HepG2 (cell line): ENCODE measurements at regions not wholly inside any gene's neighbourhood (a gene's known extent, or its start where the extent isn't known, plus 50 kb on each side); places are given as distances from the start of the nearest gene placed in this dataset.

Experiments used
- ATAC-seq: fragments of 200-7000 bp; cut with Tn5 transposase; 3 replicates; pipeline ENCODE4 v1.9.1; 2020; ENCODE audit warnings: mild to moderate bottlenecking, moderate library complexity
- BruUV-seq: library from RNA; stranded (reverse); fragments of 400-500 nt; replicated peaks from 2 replicates; lab custom pipeline; 2021; lab: Mats Ljungman, UMichigan
- CTCF ChIA-PET: fragments of 300-600 bp; formaldehyde crosslinking; extraction: SDS; loops from one replicate; lab custom pipeline; 2021; ENCODE audit warnings: low total read pairs, inconsistent platforms, low intra/inter-chr PET ratio; lab: Yijun Ruan, JAX
- POLR2A ChIA-PET: fragments of 350-600 bp; sonication (Branson Sonifier 250); formaldehyde crosslinking; loops from one replicate; lab custom pipeline; 2020; ENCODE audit warnings: antibody characterized with exemption, inconsistent platforms; lab: Yijun Ruan, JAX
- DNase-seq: peaks from one replicate; pipeline ENCODE4 v3.0.0-alpha.2; 2015; ENCODE audit warnings: low spot score
- FAIRE-seq: peaks from 3 replicates; lab custom pipeline; 2011; peaks lifted over from hg19 to GRCh38; lab: Jason Lieb, UNC
- H2AFZ ChIP-seq: one replicate; pipeline ENCODE4 v1.6.1; 2011; ENCODE audit warnings: low read length, inconsistent platforms
- H3K27ac ChIP-seq: fragments of 300-600 bp; 3 replicates; pipeline ENCODE4 v1.8.0; 2011; ENCODE audit warnings: mixed run types, mild to moderate bottlenecking, mixed read lengths, low read length, inconsistent platforms; ENCODE audit not compliant: insufficient read depth; ENCODE audit errors: extremely low read length
- H3K27me3 ChIP-seq, 2 experiments: fragments of 200-600 bp in 1 of 2; 2 replicates in 1 of 2; 3 replicates in 1 of 2; pipeline versions ENCODE4 v1.6.0 to v1.8.0; 2011; ENCODE audit warnings: low read length in 2 of 2, mild to moderate bottlenecking in 2 of 2, moderate library complexity in 2 of 2, inconsistent platforms in 1 of 2; ENCODE audit not compliant: insufficient read depth in 2 of 2, control insufficient read depth in 1 of 2
- H3K36me3 ChIP-seq, 2 experiments: fragments of 200-600 bp in 1 of 2; replicated peaks in 1 of 2; 2 replicates in 1 of 2; 3 replicates in 1 of 2; pipeline versions ENCODE4 v1.5.1 to v1.8.0; 2011; ENCODE audit warnings: low read length in 2 of 2, inconsistent platforms in 1 of 2; ENCODE audit not compliant: insufficient read depth in 2 of 2, control insufficient read depth in 1 of 2
- H3K4me1 ChIP-seq: 2 replicates; pipeline ENCODE4 v1.5.1; 2012; ENCODE audit warnings: low read length, inconsistent platforms; ENCODE audit not compliant: insufficient read depth
- H3K4me2 ChIP-seq: 2 replicates; pipeline ENCODE4 v1.6.0; 2011; ENCODE audit warnings: low read depth, low read length, inconsistent platforms
- H3K4me3 ChIP-seq, 3 experiments: fragments of 200-600 bp in 1 of 3; sonication (generic), shearing (Covaris generic) in 1 of 3; replicated peaks in 1 of 3; 2 replicates each; pipeline ENCODE4 v1.5.1; 2011 to 2016; ENCODE audit warnings: low read length in 3 of 3, inconsistent platforms in 2 of 3, low read depth in 2 of 3, mild to moderate bottlenecking in 2 of 3, control low read depth in 1 of 3, mixed read lengths in 1 of 3; ENCODE audit not compliant: insufficient read depth in 1 of 3
- H3K79me2 ChIP-seq: one replicate; pipeline ENCODE4 v1.6.1; 2011; ENCODE audit warnings: low read length, inconsistent platforms; ENCODE audit not compliant: insufficient read depth
- H3K9ac ChIP-seq: 2 replicates; pipeline ENCODE4 v1.6.0; 2011; ENCODE audit warnings: mild to moderate bottlenecking, low read depth, low read length, inconsistent platforms; ENCODE audit not compliant: insufficient read depth
- H3K9me3 ChIP-seq: 2 replicates; pipeline ENCODE4 v1.5.1; 2012; ENCODE audit warnings: mild to moderate bottlenecking, low read length
- H4K20me1 ChIP-seq: 2 replicates; pipeline ENCODE4 v1.6.0; 2011; ENCODE audit warnings: inconsistent platforms, mild to moderate bottlenecking, low read length, moderate library complexity; ENCODE audit not compliant: insufficient read depth
- CEBPB ChIP-seq: IDR thresholded peaks from 2 replicates; pipeline ENCODE4 v1.6.1; 2011; ENCODE audit warnings: low read depth, low read length, improper control_type of control experiment, borderline replicate concordance
- KAT2B ChIP-seq: fragments of 150-350 bp; IDR thresholded peaks from 2 replicates; pipeline ENCODE4 v1.6.1; 2014; ENCODE audit warnings: low read depth, low read length, borderline replicate concordance
- MAFK ChIP-seq, 2 experiments: IDR thresholded peaks in 1 of 2; conservative IDR thresholded peaks in 1 of 2; 2 replicates each; pipeline ENCODE4 v1.6.1; 2011; ENCODE audit warnings: improper control_type of control experiment in 2 of 2, low read length in 2 of 2
- POLR2AphosphoS5 ChIP-seq: IDR thresholded peaks from 2 replicates; pipeline ENCODE4 v1.6.1; 2012; ENCODE audit warnings: low read depth, low read length
- ZFP90 ChIP-seq: sonication (generic); formaldehyde crosslinking; IDR thresholded peaks from 2 replicates; pipeline ENCODE4 v1.8.0; 2022; ENCODE audit warnings: missing genetic modification reagents, mild to moderate bottlenecking, inconsistent platforms, borderline replicate concordance
- ZNF451 ChIP-seq: sonication (generic); formaldehyde crosslinking; IDR thresholded peaks from 2 replicates; pipeline ENCODE4 v1.5.0; 2020; ENCODE audit warnings: mild to moderate bottlenecking, missing genetic modification reagents
- ZNF7 ChIP-seq: IDR thresholded peaks from 2 replicates; pipeline ENCODE4 v1.6.1; 2016; ENCODE audit warnings: missing biosample characterization, missing genetic modification reagents
- WGBS: methylation state at CpG from one replicate; pipeline ENCODE4 v1.1.6; 2017; ENCODE audit warnings: low lambda C conversion rate; 5-methylcytosine and 5-hydroxymethylcytosine counted together
- in situ Hi-C: cut with HindIII; loops from 2 replicates; pipeline ENCODE4 v1.10.0; 2017; ENCODE audit warnings: low pct_unique_long_range_greater_than_20kb; ENCODE audit not compliant: extremely low pct_ligation_motif_present
- intact Hi-C: fragments of 100-400 bp; cut with micrococcal nuclease; formaldehyde crosslinking; loops from one replicate; pipeline ENCODE4 v1.10.0; 2022; ENCODE audit not compliant: unreplicated experiment
- TF ChIP-seq, protein P1 (sequence below): sonication (generic); formaldehyde crosslinking; IDR thresholded peaks from 2 replicates; pipeline ENCODE4 v1.4.0; 2020; ENCODE audit warnings: missing genetic modification reagents, mild to moderate bottlenecking, borderline replicate concordance

DNA sequence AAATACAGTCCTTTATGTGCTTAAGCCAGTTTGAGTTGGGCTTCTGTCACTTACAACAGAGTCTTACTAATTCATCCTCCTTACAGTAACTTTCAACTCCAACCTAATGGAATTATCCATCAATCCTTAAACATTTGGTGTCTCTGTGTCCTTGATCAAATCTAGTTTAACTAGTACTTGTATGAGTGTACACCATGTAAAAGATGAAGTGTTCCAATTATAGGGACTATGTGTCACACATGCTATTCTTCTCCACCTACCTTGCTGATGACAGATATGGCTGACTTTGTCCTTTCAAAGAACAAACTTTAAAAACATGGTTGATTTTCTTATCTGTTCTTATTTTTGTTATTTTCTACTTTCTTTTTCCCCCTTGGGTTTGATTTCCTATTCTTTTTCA, 60.4 kb upstream of the NBPF3 start (continued):
- TF ChIP-seq, protein P1, sequence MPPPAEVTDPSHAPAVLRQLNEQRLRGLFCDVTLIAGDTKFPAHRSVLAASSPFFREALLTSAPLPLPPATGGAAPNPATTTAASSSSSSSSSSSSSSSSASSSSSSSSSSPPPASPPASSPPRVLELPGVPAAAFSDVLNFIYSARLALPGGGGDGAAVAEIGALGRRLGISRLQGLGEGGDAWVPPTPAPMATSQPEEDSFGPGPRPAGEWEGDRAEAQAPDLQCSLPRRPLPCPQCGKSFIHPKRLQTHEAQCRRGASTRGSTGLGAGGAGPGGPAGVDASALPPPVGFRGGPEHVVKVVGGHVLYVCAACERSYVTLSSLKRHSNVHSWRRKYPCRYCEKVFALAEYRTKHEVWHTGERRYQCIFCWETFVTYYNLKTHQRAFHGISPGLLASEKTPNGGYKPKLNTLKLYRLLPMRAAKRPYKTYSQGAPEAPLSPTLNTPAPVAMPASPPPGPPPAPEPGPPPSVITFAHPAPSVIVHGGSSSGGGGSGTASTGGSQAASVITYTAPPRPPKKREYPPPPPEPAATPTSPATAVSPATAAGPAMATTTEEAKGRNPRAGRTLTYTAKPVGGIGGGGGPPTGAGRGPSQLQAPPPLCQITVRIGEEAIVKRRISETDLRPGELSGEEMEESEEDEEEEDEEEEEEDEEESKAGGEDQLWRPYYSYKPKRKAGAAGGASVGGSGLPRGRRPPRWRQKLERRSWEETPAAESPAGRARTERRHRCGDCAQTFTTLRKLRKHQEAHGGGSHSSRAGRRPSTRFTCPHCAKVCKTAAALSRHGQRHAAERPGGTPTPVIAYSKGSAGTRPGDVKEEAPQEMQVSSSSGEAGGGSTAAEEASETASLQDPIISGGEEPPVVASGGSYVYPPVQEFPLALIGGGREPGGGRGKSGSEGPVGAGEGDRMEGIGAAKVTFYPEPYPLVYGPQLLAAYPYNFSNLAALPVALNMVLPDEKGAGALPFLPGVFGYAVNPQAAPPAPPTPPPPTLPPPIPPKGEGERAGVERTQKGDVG (CRISPR knock-in tag): no peak
- TF ChIP-seq ZNF451 (CRISPR knock-in tag): no peak
- TF ChIP-seq CEBPB: no peak
- TF ChIP-seq ZNF7: no peak
- TF ChIP-seq POLR2AphosphoS5: no peak

DNA sequence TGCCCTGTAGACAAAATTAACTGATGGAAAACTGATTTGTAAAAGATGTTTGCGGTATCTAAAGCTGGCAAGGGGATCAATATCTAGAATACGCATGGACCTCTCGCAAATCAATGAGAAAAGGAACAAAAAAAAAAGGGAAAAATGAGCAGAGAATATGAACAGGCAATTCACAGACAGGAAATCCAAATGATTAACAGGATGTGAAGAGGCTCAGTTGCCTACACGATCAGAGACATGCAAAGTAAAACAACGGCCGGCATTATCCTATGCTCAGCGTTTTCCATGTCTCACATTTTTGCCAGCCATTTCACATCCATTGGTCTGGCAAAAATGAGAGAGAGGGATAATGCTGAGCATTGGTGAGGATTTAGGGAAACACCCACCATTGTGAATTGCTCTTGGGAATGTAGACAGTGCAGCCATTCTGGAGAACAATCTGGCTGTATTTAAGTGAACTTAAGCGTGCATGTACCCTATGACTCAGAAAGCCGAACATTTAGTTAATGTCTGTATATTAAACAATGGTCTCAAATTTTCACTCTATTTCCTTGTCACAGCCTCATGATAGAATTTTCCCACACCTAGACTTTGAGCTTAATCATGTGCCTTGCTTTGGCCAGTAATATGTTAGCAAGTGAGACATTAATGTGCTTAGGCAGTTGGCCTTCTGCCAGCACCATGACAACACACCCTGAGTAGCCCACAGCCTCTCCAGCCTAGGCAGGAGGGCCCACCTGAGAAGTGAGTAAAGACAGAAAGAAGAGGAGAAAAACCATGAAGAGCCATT, 61.0 kb upstream of the NBPF3 start:
- Histone ChIP-seq H3K4me2 (no peak overlapping the region), H3K27ac (no peak overlapping the region), H2AFZ (no peak overlapping the region), H3K4me3 (no peak overlapping the region), H3K9me3 (no peaks in the 10 kb centered on the region), H4K20me1 (no peaks in the 10 kb centered on the region), H3K27me3 (no peaks in the 10 kb centered on the region; a peak in 1 of 5 replicates), H3K4me1 (no peaks in the 10 kb centered on the region), H3K9ac (no peak overlapping the region), H3K36me3 (no peaks in the 10 kb centered on the region), H3K79me2 (no peaks in the 10 kb centered on the region)
- CTCF ChIA-PET: no interaction called here
- in situ Hi-C loops (loop anchor here (10.0 kb wide), 1 partner anchor 196 kb away; no protein-coding TSS in a partner anchor), intact Hi-C loops (loop anchor here (5.0 kb wide), 1 partner anchor 193 kb away; no protein-coding TSS in a partner anchor)
- DNase-seq (no peak), ATAC-seq (no peak), FAIRE-seq (no peak)
- POLR2A ChIA-PET: no interaction called here
- 65% methylated on average over 9 of the region's 9 CpGs for WGBS
- BruUV-seq: no TSS peak
- 0 out of 4 replicates have a peak, but pooled peaks of 1 of the 2 experiments have one; percentile 9 for TF ChIP-seq MAFK (conservative IDR thresholded peaks at IDR 0.05 in 1 of 2, IDR thresholded peaks at IDR 0.05 in 1 of 2; ENCODE audit: low read length in 2 of 2)
- TF ChIP-seq ZFP90 (CRISPR knock-in tag): no peak
- 0 out of 2 replicates have a peak, but pooled peaks have one; percentile 12 for TF ChIP-seq KAT2B
